GM18951 (cell line): ENCODE measurements at regions not wholly inside any gene's neighbourhood (a gene's known extent, or its start where the extent isn't known, plus 50 kb on each side); places are given as distances from the start of the nearest gene placed in this dataset.
"Not testable (repeated sequence)": the region's sequence is repeated elsewhere in the genome, so short reads cannot be mapped to it uniquely, and the experiment has no call there.

Experiments used
- POLR2A ChIP-seq: IDR thresholded peaks from 4 replicates; pipeline ENCODE4 v1.6.1; 2011; ENCODE audit warnings: mild to moderate bottlenecking; ENCODE audit not compliant: insufficient read length, insufficient read depth; ENCODE audit errors: extremely low read depth
- in situ Hi-C: fragments of 300-500 bp; cut with MboI; formaldehyde crosslinking; loops from one replicate; pipeline ENCODE4 v1.12.0; 2022; ENCODE audit warnings: low sequenced_read_pairs, mixed read lengths, inconsistent platforms; ENCODE audit not compliant: unreplicated experiment

GRCh38 chr1:148318904-148319242 is 164.2 kb downstream of the PPIAL4G start:
- TF ChIP-seq POLR2A: no peak
- in situ Hi-C loops: no loop called here

GRCh38 chr1:148318123-148318903 is 164.8 kb downstream of the PPIAL4G start:
- in situ Hi-C loops: no loop called here
- no peak for TF ChIP-seq POLR2A

- in situ Hi-C loops: no loop called here
- no peak for TF ChIP-seq POLR2A
Measured at GRCh38 chr1:148317288-148317985, 165.4 kb upstream of the NBPF11 start.

- TF ChIP-seq POLR2A: no peak
- in situ Hi-C loops: no loop called here
Measured at GRCh38 chr1:148315071-148315811, 163.2 kb upstream of the NBPF11 start.

GRCh38 chr1:148310807-148311206 is 158.7 kb upstream of the NBPF11 start:
- TF ChIP-seq POLR2A: no peak
- in situ Hi-C loops: no loop called here

GRCh38 chr1:148309940-148310500 is 157.9 kb upstream of the NBPF11 start:
- in situ Hi-C loops: no loop called here
- TF ChIP-seq POLR2A: no peak

- in situ Hi-C loops: no loop called here
- no peak for TF ChIP-seq POLR2A
Measured at GRCh38 chr1:148308832-148309458, 156.9 kb upstream of the NBPF11 start.

- TF ChIP-seq POLR2A: no peak
- in situ Hi-C loops: no loop called here
Measured at GRCh38 chr1:148307583-148308185, 155.6 kb upstream of the NBPF11 start.

GRCh38 chr1:148304935-148305334 is 152.9 kb upstream of the NBPF11 start:
- in situ Hi-C loops: not testable (repeated sequence)

GRCh38 chr1:148302586-148303364 is 150.7 kb upstream of the NBPF11 start:
- in situ Hi-C loops: not testable (repeated sequence)

GRCh38 chr1:148297852-148298251 is 145.8 kb upstream of the NBPF11 start:
- in situ Hi-C loops: not testable (repeated sequence)

- in situ Hi-C loops: no loop called here
- no peak for TF ChIP-seq POLR2A
Measured at GRCh38 chr1:148296511-148296910, 144.4 kb upstream of the NBPF11 start.
